Body of pancreas (tissue), 4 donors: ENCODE measurements at regions not wholly inside any gene's neighbourhood (a gene's known extent, or its start where the extent isn't known, plus 50 kb on each side); places are given as distances from the start of the nearest gene placed in this dataset.
A peak's percentile ranks its signal among the peaks of the same experiment; 100 is the strongest.

ENCODE experiments used
- POLR2A ChIP-seq, 3 donors: fragments of 450-650 bp; IDR thresholded peaks; one replicate each; pipeline ENCODE4 v1.6.1; 2016; ENCODE audit warnings: antibody characterized with exemption in 3 of 3, mild to moderate bottlenecking in 2 of 3
- TF ChIP-seq, protein P1 (sequence below), 7 experiments: fragments of 450-650 bp in 4 of 7; fragments of 200-600 bp in 3 of 7; sonication (generic) in 3 of 7; IDR thresholded peaks; one replicate each; pipeline ENCODE4 v1.5.1; 2016 to 2019; ENCODE audit warnings: antibody characterized with exemption in 7 of 7

- TF ChIP-seq, protein P1, sequence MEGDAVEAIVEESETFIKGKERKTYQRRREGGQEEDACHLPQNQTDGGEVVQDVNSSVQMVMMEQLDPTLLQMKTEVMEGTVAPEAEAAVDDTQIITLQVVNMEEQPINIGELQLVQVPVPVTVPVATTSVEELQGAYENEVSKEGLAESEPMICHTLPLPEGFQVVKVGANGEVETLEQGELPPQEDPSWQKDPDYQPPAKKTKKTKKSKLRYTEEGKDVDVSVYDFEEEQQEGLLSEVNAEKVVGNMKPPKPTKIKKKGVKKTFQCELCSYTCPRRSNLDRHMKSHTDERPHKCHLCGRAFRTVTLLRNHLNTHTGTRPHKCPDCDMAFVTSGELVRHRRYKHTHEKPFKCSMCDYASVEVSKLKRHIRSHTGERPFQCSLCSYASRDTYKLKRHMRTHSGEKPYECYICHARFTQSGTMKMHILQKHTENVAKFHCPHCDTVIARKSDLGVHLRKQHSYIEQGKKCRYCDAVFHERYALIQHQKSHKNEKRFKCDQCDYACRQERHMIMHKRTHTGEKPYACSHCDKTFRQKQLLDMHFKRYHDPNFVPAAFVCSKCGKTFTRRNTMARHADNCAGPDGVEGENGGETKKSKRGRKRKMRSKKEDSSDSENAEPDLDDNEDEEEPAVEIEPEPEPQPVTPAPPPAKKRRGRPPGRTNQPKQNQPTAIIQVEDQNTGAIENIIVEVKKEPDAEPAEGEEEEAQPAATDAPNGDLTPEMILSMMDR (IDR thresholded peaks at IDR 0.05) = peak; percentile 18 to 66 (median 59)
- no peak for TF ChIP-seq POLR2A (IDR thresholded peaks at IDR 0.05)
Observed at GRCh38 chr20:59455402-59456341, 148.7 kb upstream of the PHACTR3 start.
